ENCODE measurements at regions not wholly inside any gene's neighbourhood (a gene's known extent, or its start where the extent isn't known, plus 50 kb on each side); places are given as distances from the start of the nearest gene placed in this dataset.

DNA sequence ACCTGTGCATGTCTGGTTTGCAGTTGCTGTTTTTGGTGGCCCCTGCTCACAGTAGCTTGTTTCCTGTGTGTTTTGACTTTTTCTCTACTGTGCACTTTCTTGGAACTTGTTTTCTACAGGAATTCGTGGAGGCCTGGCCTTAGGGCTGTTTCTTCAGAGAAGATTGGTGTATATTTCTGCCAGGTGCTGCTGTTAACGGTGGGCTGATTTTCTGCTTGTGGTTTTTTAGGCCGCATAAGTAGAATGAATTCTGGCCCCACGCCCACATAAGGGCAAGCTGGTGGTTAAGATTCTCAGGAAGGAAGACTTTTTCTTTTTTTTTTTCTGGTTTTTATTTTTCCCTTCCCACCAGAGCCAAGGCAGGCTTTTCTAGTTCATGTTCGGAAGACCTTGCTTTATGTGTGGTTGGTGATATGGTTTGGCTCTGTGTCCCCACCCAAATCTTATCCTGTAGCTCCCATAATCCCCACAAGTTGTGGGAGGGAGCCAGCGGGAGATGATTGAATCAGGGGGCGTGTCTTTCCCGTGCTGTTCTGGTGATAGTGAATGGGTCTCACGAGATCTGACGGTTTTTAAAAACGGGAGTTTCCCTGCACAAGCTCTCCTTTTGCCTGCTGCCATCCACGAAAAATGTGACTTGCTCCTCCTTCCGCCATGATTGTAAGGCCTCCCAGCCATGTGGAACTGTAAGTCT, 71.5 kb upstream of the DISP3 start:
- peak overlapping the region; percentile 59 for H3K27ac ChIP-seq (ENCODE audit: low read depth, low read length, poor library complexity, severe bottlenecking)
- BruUV-seq (replicated peaks) = no TSS peak
- TF ChIP-seq, protein P1, sequence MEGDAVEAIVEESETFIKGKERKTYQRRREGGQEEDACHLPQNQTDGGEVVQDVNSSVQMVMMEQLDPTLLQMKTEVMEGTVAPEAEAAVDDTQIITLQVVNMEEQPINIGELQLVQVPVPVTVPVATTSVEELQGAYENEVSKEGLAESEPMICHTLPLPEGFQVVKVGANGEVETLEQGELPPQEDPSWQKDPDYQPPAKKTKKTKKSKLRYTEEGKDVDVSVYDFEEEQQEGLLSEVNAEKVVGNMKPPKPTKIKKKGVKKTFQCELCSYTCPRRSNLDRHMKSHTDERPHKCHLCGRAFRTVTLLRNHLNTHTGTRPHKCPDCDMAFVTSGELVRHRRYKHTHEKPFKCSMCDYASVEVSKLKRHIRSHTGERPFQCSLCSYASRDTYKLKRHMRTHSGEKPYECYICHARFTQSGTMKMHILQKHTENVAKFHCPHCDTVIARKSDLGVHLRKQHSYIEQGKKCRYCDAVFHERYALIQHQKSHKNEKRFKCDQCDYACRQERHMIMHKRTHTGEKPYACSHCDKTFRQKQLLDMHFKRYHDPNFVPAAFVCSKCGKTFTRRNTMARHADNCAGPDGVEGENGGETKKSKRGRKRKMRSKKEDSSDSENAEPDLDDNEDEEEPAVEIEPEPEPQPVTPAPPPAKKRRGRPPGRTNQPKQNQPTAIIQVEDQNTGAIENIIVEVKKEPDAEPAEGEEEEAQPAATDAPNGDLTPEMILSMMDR (conservative IDR thresholded peaks at IDR 0.05; ENCODE audit: low read length) = no peak
- no peak for TF ChIP-seq EZH2phosphoT487 (IDR thresholded peaks at IDR 0.05; ENCODE audit: borderline replicate concordance, low read depth, low read length)
- no peak overlapping the region for H2AFZ ChIP-seq (ENCODE audit: low read length)
- H3K79me2 ChIP-seq (ENCODE audit: insufficient read depth, low read depth, low read length) = no peaks in the 10 kb centered on the region
- CTCF ChIA-PET (ENCODE audit: unreplicated experiment) = no interaction called here
- peaks cover 9% of the 10 kb centered on the region; the same call in 1 of the 2 replicates for H3K9me3 ChIP-seq (ENCODE audit: low read length)
- H4K20me1 ChIP-seq (ENCODE audit: insufficient read depth, low read length) = no peaks in the 10 kb centered on the region
- H3K4me1 ChIP-seq (ENCODE audit: insufficient read depth, low read length, poor library complexity, severe bottlenecking) = peaks cover 16% of the 10 kb centered on the region
- no peak overlapping the region for H3K4me3 ChIP-seq (ENCODE audit: low read depth, low read length, poor library complexity, severe bottlenecking)
- H3K36me3 ChIP-seq (ENCODE audit: insufficient read depth, low read length) = no peaks in the 10 kb centered on the region
- POLR2A ChIA-PET = no interaction called here
- H3K4me2 ChIP-seq (ENCODE audit: low read length) = no peak overlapping the region
- DNase-seq (ENCODE audit: low spot score) = peak; percentile 51
- no peaks in the 10 kb centered on the region for H3K9me2 ChIP-seq (ENCODE audit: insufficient read depth, low read length)
- intact Hi-C loops (cut with micrococcal nuclease; ENCODE audit: unreplicated experiment) = no loop called here

DNA sequence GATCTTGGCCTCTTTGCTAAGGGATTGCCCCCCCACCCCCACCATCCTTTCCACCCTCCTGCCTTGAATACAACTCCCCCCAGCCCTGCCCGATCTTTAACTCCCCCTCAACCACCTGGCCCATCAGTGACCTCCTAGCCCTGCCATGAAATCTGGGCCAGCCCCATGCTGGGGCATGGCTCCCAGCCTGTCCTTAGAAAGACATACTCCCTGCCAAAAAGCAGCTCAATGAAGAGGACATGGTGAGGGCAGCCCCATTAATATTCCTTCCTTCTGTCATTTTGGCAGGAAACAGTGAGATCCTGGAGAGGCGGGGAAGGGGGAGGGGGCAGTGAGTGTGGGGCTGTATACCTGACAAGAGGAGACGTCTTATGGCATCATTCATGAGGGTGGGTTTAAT, 66.8 kb upstream of the DISP3 start:
- Histone ChIP-seq H3K4me2 (ENCODE audit: low read length) (no peak overlapping the region), H3K4me1 (ENCODE audit: insufficient read depth, low read length, poor library complexity, severe bottlenecking) (peaks cover 12% of the 10 kb centered on the region), H2AFZ (ENCODE audit: low read length) (no peak overlapping the region), H4K20me1 (ENCODE audit: insufficient read depth, low read length) (no peaks in the 10 kb centered on the region), H3K9me3 (ENCODE audit: low read length) (no peaks in the 10 kb centered on the region), H3K4me3 (ENCODE audit: low read depth, low read length, poor library complexity, severe bottlenecking) (no peak overlapping the region), H3K79me2 (ENCODE audit: insufficient read depth, low read depth, low read length) (no peaks in the 10 kb centered on the region), H3K9me2 (ENCODE audit: insufficient read depth, low read length) (no peaks in the 10 kb centered on the region), H3K36me3 (ENCODE audit: insufficient read depth, low read length) (no peaks in the 10 kb centered on the region), H3K27ac (ENCODE audit: low read depth, low read length, poor library complexity, severe bottlenecking) (no peak overlapping the region)
- intact Hi-C loops (cut with micrococcal nuclease; ENCODE audit: unreplicated experiment) = no loop called here
- DNase-seq (ENCODE audit: low spot score) = no peak
- ChIA-PET POLR2A (no interaction called here), CTCF (ENCODE audit: unreplicated experiment) (no interaction called here)
- BruUV-seq (replicated peaks) = no TSS peak
- TF ChIP-seq, protein P1 (conservative IDR thresholded peaks at IDR 0.05; ENCODE audit: low read length) = no peak
- TF ChIP-seq EZH2phosphoT487 (IDR thresholded peaks at IDR 0.05; ENCODE audit: borderline replicate concordance, low read depth, low read length) = no peak

DNA sequence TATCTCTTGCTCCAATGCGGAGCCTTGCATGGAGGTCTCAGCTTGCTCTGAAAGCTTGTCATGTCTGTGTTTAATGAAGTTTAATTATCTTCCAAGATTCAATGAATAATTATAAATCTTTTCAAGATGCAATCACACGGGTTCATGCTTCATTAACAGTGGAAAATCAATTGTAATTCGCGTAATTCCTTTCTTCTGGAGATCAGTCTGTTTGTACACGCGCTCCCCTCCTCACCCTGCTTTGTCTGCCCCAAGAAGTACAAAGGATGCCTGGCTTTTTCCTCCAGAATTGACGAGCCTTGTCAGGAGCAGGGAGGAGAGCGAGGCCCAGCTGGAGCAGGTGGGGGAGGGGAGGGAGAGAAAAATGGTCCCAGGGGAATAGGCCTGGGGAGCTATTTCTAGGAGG, 65.0 kb upstream of the DISP3 start:
- no peak for DNase-seq (ENCODE audit: low spot score)
- no peak overlapping the region for H3K4me3 ChIP-seq (ENCODE audit: low read depth, low read length, poor library complexity, severe bottlenecking)
- no peaks in the 10 kb centered on the region for H3K9me2 ChIP-seq (ENCODE audit: insufficient read depth, low read length)
- CTCF ChIA-PET (ENCODE audit: unreplicated experiment) = no interaction called here
- POLR2A ChIA-PET = interaction anchor here (0.6 kb wide), 1 partner anchor 10 kb away, joined by 6 read pairs; no protein-coding TSS in a partner anchor
- H4K20me1 ChIP-seq (ENCODE audit: insufficient read depth, low read length) = no peaks in the 10 kb centered on the region
- intact Hi-C loops (cut with micrococcal nuclease; ENCODE audit: unreplicated experiment) = no loop called here
- no peaks in the 10 kb centered on the region for H3K4me1 ChIP-seq (ENCODE audit: insufficient read depth, low read length, poor library complexity, severe bottlenecking)
- no peaks in the 10 kb centered on the region for H3K9me3 ChIP-seq (ENCODE audit: low read length)
- TF ChIP-seq, protein P1 (conservative IDR thresholded peaks at IDR 0.05; ENCODE audit: low read length) = no peak
- no peak for TF ChIP-seq EZH2phosphoT487 (IDR thresholded peaks at IDR 0.05; ENCODE audit: borderline replicate concordance, low read depth, low read length)
- BruUV-seq (replicated peaks) = no TSS peak
- H3K4me2 ChIP-seq (ENCODE audit: low read length) = no peak overlapping the region
- no peaks in the 10 kb centered on the region for H3K79me2 ChIP-seq (ENCODE audit: insufficient read depth, low read depth, low read length)
- no peaks in the 10 kb centered on the region for H3K36me3 ChIP-seq (ENCODE audit: insufficient read depth, low read length)
- H3K27ac ChIP-seq (ENCODE audit: low read depth, low read length, poor library complexity, severe bottlenecking) = no peak overlapping the region
- H2AFZ ChIP-seq (ENCODE audit: low read length) = no peak overlapping the region

Data from OCI-LY7 (cell line).